Pons (tissue), 1 donor: ENCODE measurements at regions not wholly inside any gene's neighbourhood (a gene's known extent, or its start where the extent isn't known, plus 50 kb on each side); places are given as distances from the start of the nearest gene placed in this dataset.
A peak's percentile ranks its signal among the peaks of the same experiment; 100 is the strongest.

Source experiments
- DNase-seq: peaks from one replicate; pipeline ENCODE4 v3.0.0-alpha.2; 2016; ENCODE audit warnings: low spot score

- DNase-seq = no peak
Measured at GRCh38 chr12:24603371-24603770, 345.5 kb downstream of the BCAT1 start.

GRCh38 chr12:24600996-24601395, 347.9 kb downstream of the BCAT1 start:
- DNase-seq = no peak

GRCh38 chr12:24600551-24600950, 348.4 kb downstream of the BCAT1 start:
- DNase-seq = no peak

- DNase-seq = no peak
Measured at GRCh38 chr12:24599736-24600135, 349.2 kb downstream of the BCAT1 start.

- no peak for DNase-seq
Measured at GRCh38 chr12:24597580-24597979, 351.3 kb downstream of the BCAT1 start.

GRCh38 chr12:24596768-24597388, 352.0 kb downstream of the BCAT1 start:
- peak; percentile 62 for DNase-seq

- DNase-seq = no peak
Measured at GRCh38 chr12:24595652-24596235, 353.2 kb downstream of the BCAT1 start.

- DNase-seq = no peak
Measured at GRCh38 chr12:24591715-24592440, 357.0 kb downstream of the BCAT1 start.

- peak; percentile 48 for DNase-seq
Measured at GRCh38 chr12:24591079-24591626, 357.7 kb downstream of the BCAT1 start.

GRCh38 chr12:24586293-24586692, 362.6 kb downstream of the BCAT1 start:
- DNase-seq = no peak

- no peak for DNase-seq
Measured at GRCh38 chr12:24584032-24584675, 364.7 kb downstream of the BCAT1 start.

GRCh38 chr12:24582954-24583601, 365.8 kb downstream of the BCAT1 start:
- DNase-seq = no peak

- DNase-seq = no peak
Measured at GRCh38 chr12:24574538-24574937, 374.4 kb downstream of the BCAT1 start.

- no peak for DNase-seq
Measured at GRCh38 chr12:24573621-24574020, 375.3 kb downstream of the BCAT1 start.

- DNase-seq = no peak
Measured at GRCh38 chr12:24565300-24565699, 383.6 kb downstream of the BCAT1 start.

- peak; percentile 27 for DNase-seq
Measured at GRCh38 chr12:24562771-24563431, 386.0 kb downstream of the BCAT1 start.

GRCh38 chr12:24561882-24562770, 386.8 kb downstream of the BCAT1 start:
- DNase-seq = peak; percentile 30

- DNase-seq = no peak
Measured at GRCh38 chr12:24561411-24561871, 387.5 kb downstream of the BCAT1 start.

GRCh38 chr12:24560831-24561271, 388.1 kb downstream of the BCAT1 start:
- DNase-seq = no peak

- no peak for DNase-seq
Measured at GRCh38 chr12:24560192-24560775, 388.6 kb downstream of the BCAT1 start.
